DND-41 (cell line): ENCODE measurements at regions not wholly inside any gene's neighbourhood (a gene's known extent, or its start where the extent isn't known, plus 50 kb on each side); places are given as distances from the start of the nearest gene placed in this dataset.

Experiments
- ATAC-seq: fragments of 200-7000 bp; cut with Tn5 transposase; 3 replicates; pipeline ENCODE4 v1.9.1; 2021; ENCODE audit warnings: low read depth; ENCODE audit not compliant: insufficient read depth
- DNase-seq: peaks from one replicate; pipeline ENCODE4 v3.0.0-alpha.2; 2020
- H2AFZ ChIP-seq: 2 replicates; pipeline ENCODE4 v1.6.0; 2012; ENCODE audit warnings: low read depth, low read length
- H3K27ac ChIP-seq: 2 replicates; pipeline ENCODE4 v1.5.1; 2012; ENCODE audit warnings: low read length, inconsistent platforms
- H3K27me3 ChIP-seq: fragments of 200-600 bp; sonication (generic); 2 replicates; pipeline ENCODE4 v1.6.0; 2012; ENCODE audit warnings: low read length, mild to moderate bottlenecking, inconsistent platforms; ENCODE audit not compliant: insufficient read depth, poor library complexity
- H3K36me3 ChIP-seq: 2 replicates; pipeline ENCODE4 v1.5.1; 2012; ENCODE audit warnings: low read length, inconsistent platforms; ENCODE audit not compliant: insufficient read depth
- H3K4me1 ChIP-seq: 2 replicates; pipeline ENCODE4 v1.5.1; 2012; ENCODE audit warnings: mild to moderate bottlenecking, low read length; ENCODE audit not compliant: insufficient read depth
- H3K4me2 ChIP-seq: 2 replicates; pipeline ENCODE4 v1.6.0; 2012; ENCODE audit warnings: mild to moderate bottlenecking, moderate library complexity, low read length, inconsistent platforms; ENCODE audit not compliant: insufficient read depth
- H3K4me3 ChIP-seq, 2 experiments: fragments of 200-600 bp in 1 of 2; shearing (Covaris generic) in 1 of 2; 2 replicates each; pipeline ENCODE4 v1.5.1; 2012 to 2016; ENCODE audit warnings: inconsistent platforms in 2 of 2, low read length in 2 of 2, mild to moderate bottlenecking in 2 of 2, low read depth in 1 of 2, moderate library complexity in 1 of 2
- H3K79me2 ChIP-seq: 2 replicates; pipeline ENCODE4 v1.6.0; 2012; ENCODE audit warnings: low read length, inconsistent platforms; ENCODE audit not compliant: insufficient read depth
- H3K9ac ChIP-seq: 2 replicates; pipeline ENCODE4 v1.6.0; 2012; ENCODE audit warnings: low read depth, mild to moderate bottlenecking, inconsistent platforms, low read length, moderate library complexity
- H3K9me3 ChIP-seq: 2 replicates; pipeline ENCODE4 v1.5.1; 2012; ENCODE audit warnings: low read length, moderate library complexity, mild to moderate bottlenecking, inconsistent platforms; ENCODE audit not compliant: insufficient read depth, severe bottlenecking
- H4K20me1 ChIP-seq: 2 replicates; pipeline ENCODE4 v1.6.0; 2012; ENCODE audit warnings: low read length; ENCODE audit not compliant: insufficient read depth
- CTCF ChIP-seq: IDR thresholded peaks from 2 replicates; pipeline ENCODE4 v1.5.1; 2012; ENCODE audit warnings: borderline replicate concordance, low read length, moderate library complexity, mild to moderate bottlenecking; ENCODE audit not compliant: poor library complexity, severe bottlenecking; ENCODE audit errors: extremely low read depth
- EZH2 ChIP-seq: IDR thresholded peaks from 3 replicates; pipeline ENCODE4 v1.6.1; 2012; ENCODE audit warnings: borderline replicate concordance, low read depth, mild to moderate bottlenecking, moderate library complexity, low read length, inconsistent platforms; ENCODE audit not compliant: severe bottlenecking

GRCh38 chrX:13258052-13258444, 61.8 kb downstream of the ATXN3L start:
- DNase-seq = no peak
- no peak overlapping the region for H3K4me2 ChIP-seq
- no peak overlapping the region for H3K27ac ChIP-seq
- H3K27me3 ChIP-seq = no peaks in the 10 kb centered on the region
- no peaks in the 10 kb centered on the region for H3K4me1 ChIP-seq
- H4K20me1 ChIP-seq = no peaks in the 10 kb centered on the region
- no peak for TF ChIP-seq CTCF
- TF ChIP-seq EZH2 = no peak
- no peaks in the 10 kb centered on the region for H3K36me3 ChIP-seq
- no peak for ATAC-seq
- no peaks in the 10 kb centered on the region for H3K9me3 ChIP-seq
- H3K4me3 ChIP-seq = no peak overlapping the region
- no peaks in the 10 kb centered on the region for H3K79me2 ChIP-seq
- H3K9ac ChIP-seq = no peak overlapping the region
- H2AFZ ChIP-seq = no peak overlapping the region

GRCh38 chrX:13257223-13258051, 62.4 kb downstream of the ATXN3L start:
- no peak overlapping the region for H3K4me2 ChIP-seq
- no peak overlapping the region for H2AFZ ChIP-seq
- H3K27ac ChIP-seq = no peak overlapping the region

GRCh38 chrX:13256603-13257002, 63.2 kb downstream of the ATXN3L start:
- Histone ChIP-seq H4K20me1 (no peaks in the 10 kb centered on the region), H2AFZ (no peak overlapping the region), H3K79me2 (no peaks in the 10 kb centered on the region), H3K36me3 (no peaks in the 10 kb centered on the region), H3K4me1 (no peaks in the 10 kb centered on the region), H3K9me3 (no peaks in the 10 kb centered on the region), H3K4me2 (no peak overlapping the region), H3K4me3 (no peak overlapping the region), H3K27me3 (no peaks in the 10 kb centered on the region), H3K9ac (no peak overlapping the region), H3K27ac (no peak overlapping the region)
- TF ChIP-seq CTCF (no peak), EZH2 (no peak)
- ATAC-seq (no peak), DNase-seq (no peak)

More at GRCh38 chrX:13257223-13258051, 62.4 kb downstream of the ATXN3L start:
- H3K79me2 ChIP-seq = no peaks in the 10 kb centered on the region
- no peak overlapping the region for H3K4me3 ChIP-seq
- no peak overlapping the region for H3K9ac ChIP-seq
- no peaks in the 10 kb centered on the region for H3K9me3 ChIP-seq
- H3K4me1 ChIP-seq = no peaks in the 10 kb centered on the region
- TF ChIP-seq EZH2 (no peak), CTCF (no peak)
- H3K36me3 ChIP-seq = no peaks in the 10 kb centered on the region
- H3K27me3 ChIP-seq = no peaks in the 10 kb centered on the region
- no peak for DNase-seq
- H4K20me1 ChIP-seq = no peaks in the 10 kb centered on the region
- no peak for ATAC-seq
